CD4-positive, alpha-beta T cell treated with Interleukin-4 for 4 hours (primary cell): ENCODE measurements at regions not wholly inside any gene's neighbourhood (a gene's known extent, or its start where the extent isn't known, plus 50 kb on each side); places are given as distances from the start of the nearest gene placed in this dataset.

Source experiments
- DNase-seq: peaks from one replicate; pipeline ENCODE4 v3.0.0-alpha.2; 2020

DNA sequence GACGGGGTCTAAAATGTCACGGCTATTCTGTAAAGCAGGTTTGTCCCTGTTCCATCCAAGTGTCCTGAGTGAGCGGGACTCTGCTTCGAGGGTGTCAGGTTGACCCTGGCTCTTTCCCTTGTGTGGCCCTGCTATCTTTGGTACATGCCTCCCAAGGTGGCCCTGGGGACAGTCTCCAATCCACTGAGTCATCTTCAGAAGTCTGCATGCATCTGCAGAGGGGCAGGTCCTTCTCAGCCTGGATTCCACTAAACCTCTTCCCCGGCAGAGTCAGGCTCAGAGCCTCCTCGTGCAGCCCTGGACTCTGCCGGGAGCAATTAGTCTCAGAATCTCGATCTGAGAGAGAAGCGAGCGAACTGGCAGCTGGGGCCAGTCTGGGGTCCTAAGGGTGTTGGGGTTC is 50.1 kb upstream of the KCNJ15 start:
- no peak for DNase-seq
